GM19240 (cell line): ENCODE measurements at regions not wholly inside any gene's neighbourhood (a gene's known extent, or its start where the extent isn't known, plus 50 kb on each side); places are given as distances from the start of the nearest gene placed in this dataset.

Source experiments
- DNase-seq: peaks from one replicate; pipeline ENCODE4 v3.0.0; 2011; ENCODE audit warnings: low spot score; ENCODE audit not compliant: insufficient read length

DNA sequence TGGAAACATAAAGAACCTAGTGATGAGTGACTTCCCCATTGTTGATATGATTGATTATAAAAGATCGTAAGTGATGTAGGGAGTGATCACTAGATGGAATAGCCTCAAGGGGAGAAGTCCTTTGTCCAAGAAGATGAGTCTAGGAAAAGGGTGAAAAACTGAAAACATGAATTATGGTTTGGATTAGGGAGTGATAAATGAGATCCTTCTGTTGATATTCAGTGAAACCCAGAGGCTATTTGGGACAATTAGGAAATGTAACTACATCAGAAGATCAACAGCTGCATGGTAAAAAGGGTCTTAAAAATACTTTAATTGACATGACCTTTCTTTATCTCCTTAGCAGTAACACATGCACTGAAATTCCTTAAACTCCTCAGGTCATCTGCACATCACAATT is 124.0 kb upstream of the UNC5C start:
- no peak for DNase-seq

DNA sequence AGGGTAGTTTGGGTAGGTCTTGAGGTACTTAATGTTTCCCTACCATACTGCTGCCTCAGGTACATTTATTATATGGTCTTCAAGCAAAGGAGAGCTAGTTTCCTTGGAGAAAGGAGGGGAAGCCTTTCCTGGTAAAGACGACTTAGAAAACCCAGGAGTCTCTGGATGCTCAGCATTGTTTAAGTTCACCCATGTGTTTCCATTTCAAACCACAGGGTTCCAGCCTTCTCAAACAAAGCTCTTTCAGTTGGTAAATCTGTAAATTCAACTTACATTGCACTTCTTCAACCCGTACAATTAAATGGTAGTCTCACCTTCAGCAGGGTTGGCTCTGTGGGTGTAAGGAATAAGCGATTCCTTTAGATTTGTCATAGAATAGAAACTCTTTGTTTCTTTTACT is 111.9 kb upstream of the UNC5C start:
- DNase-seq = no peak

DNA sequence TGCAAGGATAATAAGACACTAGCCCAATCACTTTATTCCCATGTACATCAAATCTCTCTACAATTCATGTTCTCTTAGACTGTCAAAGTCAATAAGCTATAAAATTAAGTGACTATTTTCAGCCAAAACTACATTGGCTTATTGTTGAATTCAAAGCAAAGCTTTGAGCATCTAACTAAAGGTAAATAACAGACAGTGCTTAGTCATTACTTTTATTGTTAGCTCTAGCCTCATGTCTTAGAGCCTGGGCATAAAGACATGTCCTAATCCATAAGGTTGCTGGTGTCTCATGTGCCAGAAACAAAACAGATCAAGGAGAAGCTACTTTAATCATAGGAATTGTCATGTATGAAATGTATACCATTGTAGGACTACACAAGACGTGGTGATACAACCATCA is 103.1 kb upstream of the UNC5C start:
- no peak for DNase-seq

DNA sequence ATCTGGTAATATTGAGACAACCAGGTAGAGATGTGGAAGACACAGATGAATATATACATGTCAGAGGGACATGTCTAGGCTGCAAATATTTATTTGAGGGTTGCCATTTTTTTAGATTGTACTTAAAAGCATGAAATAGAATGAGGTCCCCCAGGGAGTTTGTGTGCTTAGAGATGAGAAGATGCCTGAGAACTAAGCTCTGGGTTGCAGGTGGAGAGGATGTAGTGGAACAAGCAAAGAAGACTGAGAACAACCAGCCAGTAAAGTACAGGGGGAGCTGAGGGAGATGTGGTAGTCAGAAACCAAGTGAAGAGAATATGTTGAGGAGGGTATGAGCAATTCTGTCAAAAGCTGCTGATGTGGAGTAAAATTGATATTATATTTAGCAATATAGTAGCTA is 95.6 kb upstream of the UNC5C start:
- DNase-seq = no peak

DNA sequence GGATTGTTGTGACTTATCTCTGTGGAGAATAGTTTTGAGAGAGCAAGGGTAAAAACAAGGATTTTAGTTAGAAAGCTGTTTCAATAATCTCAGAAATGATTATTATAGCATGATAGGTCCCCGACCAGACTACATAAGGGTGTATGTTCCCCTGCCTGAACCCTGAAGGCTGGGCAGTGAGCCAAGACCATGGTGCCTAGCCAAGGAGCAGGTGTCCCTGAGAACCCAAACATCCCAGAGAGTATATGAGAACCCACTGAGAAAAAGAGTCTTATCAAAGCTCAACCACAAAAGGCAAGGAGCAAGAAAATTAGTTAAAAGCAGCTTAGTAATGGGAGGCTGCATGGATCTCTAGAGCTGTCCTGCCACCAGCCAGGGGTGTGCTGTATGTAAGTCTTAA is 94.9 kb upstream of the UNC5C start:
- DNase-seq = no peak

DNA sequence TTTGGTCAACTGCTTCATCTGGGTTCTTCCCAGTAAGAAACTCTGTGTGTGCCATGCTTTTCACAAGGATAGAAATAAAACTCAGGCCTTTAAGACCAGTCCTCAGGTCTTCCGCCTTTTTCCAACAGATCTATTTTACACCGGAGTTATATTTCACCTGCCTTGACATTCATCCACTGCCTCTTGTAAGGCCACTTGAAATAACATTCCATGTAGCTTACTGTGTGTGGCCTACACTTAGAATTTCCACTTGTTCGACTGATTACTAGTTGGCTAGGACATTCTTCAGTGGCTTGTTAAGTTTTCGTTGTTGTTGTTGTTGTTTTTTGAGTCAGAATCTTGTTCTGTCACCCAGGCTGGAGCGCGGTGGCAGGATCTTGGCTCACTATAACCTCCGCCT is 92.8 kb upstream of the UNC5C start:
- no peak for DNase-seq

DNA sequence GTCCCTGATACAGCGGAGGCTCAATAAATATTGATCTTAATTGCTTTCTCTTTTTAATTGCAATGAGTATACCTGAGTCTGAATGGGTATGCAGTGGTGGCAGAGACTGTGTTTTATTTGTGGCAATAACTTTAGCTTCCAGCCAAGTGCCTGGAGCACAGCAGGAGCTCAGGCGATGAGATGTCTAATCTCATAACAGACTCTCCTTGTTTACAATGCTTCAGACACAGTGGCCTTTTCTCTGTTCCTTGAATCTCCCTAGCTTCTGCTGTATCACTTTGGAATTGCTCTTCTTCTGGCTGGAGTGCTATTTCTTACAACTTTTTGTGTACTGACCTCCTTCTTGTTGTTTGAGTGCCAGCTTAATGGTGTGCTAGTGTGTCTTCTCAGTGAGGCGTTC is 91.5 kb upstream of the UNC5C start:
- DNase-seq = no peak

DNA sequence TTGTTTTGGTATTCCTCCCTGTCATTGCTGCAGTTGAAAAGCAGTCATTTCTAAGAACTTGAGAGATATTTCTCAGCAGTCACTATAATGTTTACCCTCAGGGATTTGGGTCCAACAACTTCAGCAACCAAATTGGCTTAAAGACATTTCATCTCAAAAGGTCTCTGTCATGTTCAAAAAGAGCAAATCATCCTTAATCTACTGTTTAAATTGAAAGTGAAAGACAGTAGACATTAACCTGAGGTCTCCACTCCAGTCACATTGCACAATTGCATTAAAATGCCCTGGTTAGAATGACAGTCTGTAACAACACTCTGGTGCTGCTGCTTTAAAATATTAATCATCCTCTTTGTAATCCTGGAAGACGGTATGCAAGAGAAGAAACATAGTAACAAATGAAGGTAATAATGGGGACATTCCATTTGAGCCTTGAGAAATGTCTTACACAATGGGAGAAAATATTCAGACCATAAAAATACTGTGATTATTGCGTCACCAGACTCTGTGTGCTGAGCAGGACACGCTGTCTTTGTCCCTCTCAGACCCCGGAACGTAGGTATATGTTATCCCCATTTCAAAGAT is 90.2 kb upstream of the UNC5C start:
- DNase-seq = no peak

DNA sequence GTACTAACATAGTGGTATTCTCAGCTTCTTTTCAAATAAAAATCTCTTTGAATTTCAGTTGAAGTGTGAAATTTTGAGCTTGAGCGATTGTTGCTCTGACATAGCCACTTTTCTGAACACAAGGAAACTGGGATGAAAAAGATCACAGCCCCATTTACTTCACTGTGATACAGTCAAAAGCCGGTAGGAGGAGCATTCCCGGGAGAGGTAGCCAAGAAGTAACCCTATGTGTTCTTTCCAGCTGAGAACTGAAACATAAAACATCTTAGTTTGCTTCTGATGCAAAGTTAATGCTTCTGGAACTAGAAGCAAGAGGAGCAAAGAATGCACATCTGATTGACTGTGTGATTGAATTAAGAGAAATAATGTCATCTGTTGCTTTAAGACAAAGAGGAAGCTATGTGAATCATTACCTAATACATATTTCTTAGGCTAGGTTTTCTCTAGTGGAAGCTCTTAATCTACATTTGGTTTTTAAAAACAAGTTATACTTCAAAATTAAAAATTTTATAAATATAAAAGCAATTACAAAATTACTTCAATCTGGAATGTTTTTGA is 88.3 kb upstream of the UNC5C start:
- DNase-seq = no peak

DNA sequence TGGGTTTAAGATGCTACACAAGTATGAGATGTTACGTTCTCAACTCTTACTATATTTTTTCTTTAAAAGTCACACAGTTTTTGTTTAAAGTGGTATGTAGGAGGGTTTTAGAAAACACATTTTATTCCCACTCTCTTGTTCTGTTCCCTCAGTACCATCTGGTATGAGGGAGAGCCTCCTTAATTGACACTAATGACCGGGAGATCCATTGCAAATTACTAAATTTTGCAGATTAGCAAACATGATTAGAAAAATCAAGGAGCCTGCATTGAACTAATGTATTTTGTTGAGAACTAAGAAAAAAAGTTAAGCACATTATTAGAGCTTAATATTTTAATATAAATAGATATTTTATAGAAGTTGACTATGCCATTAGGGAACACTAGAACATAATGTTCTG is 87.3 kb upstream of the UNC5C start:
- no peak for DNase-seq

DNA sequence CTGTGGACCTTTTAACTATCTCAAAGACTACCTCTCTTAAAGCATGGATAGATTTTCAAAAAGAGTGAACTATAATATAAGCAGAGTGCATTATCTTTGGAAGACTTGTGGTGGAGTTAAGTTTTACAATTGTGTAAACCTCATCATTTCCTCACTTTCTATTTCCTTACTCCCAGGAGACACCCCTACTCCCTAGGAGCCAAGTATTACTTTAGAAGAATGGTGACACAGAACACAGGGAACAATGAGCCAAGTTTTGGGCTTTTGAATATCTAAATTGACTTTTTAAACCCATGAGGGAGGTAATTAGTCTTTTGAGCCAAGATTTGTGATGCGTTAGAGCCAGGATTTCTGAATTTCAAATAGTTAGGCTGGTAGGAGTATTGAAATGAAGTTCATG is 78.9 kb upstream of the UNC5C start:
- no peak for DNase-seq

DNA sequence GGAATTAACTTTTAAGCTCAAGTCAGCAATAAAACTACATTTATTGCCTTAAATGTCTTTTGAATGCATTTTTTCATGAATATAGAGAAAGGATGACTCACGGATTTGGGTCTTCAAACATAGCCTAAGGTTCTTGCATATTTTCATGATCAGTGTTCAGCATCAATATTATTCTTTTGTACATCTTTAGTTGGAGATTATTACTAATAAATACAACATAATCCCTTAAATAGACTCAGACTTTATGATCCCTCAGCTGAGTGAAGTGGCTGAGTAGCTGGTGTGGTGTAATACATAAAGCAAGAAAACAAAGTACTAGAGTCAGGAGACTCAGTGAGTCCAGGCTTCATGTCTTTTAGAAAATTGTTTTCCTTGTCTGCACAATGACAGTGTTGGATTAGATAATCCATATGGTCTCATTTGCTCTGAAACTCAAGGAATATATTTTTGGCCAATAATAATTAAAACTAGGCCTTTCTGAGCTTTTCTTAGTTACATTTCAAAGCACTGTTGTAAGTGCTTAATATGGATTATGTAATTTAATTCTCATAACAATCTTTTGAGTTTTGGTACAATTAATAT is 78.3 kb upstream of the UNC5C start:
- no peak for DNase-seq

DNA sequence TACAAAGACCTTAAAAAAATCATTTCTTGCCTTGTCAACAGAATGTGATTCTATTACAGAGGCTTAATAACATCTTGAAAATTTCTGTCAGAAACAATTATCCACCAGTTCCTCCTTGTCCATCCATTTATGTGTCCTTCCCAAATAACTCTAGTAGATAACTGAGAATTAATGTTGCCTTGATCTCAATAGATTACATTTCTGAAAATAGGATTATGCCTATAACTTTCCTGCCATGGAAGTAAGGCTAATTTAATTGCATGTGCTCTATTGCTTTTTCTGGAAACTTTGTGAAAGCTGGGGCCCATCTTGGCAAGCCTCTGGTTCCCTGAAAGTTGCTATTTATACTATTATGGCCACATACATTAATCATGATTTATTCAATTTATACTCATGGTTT is 76.2 kb upstream of the UNC5C start:
- DNase-seq = no peak

DNA sequence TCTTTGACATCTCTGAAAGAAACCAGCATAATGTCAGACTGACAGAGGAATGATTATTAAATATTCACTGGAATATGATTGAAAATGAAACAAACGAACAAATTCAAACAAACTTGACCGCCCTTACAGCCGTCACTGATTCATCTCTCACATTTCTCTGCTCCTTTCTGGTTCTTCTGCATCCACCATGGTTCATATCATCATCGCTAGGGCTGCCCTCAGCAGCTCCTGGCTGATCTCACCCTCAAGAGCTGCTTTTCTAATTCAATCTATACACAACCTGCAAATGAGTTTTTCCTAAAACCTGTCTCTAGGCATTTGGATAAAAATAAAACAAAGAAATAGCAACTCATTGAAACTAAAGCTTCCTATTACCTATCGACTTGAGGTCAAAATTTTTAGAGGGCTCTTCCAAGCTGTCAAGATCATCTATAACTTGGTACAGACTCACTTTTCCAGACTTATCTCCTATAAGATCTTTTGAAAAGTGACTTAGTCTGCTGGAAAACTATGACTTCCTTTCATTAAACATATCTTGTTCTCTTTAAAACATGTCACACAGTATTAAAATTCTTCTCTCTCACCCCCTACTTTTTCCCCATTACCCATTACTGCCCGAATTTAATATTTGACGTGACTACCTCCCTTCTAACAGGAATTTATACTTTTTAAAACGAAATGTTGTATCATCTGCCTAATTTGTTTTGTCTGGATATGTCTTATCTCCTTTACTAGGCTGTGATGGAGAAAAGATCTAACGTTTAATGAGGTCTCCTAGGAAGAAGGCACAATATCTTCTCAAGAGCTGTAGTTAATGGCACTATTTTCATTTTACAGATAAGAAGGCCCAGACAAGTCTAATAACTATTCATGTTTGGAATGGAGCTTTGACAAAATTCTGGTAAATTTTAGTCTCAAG is 71.0 kb upstream of the UNC5C start:
- DNase-seq = no peak

DNA sequence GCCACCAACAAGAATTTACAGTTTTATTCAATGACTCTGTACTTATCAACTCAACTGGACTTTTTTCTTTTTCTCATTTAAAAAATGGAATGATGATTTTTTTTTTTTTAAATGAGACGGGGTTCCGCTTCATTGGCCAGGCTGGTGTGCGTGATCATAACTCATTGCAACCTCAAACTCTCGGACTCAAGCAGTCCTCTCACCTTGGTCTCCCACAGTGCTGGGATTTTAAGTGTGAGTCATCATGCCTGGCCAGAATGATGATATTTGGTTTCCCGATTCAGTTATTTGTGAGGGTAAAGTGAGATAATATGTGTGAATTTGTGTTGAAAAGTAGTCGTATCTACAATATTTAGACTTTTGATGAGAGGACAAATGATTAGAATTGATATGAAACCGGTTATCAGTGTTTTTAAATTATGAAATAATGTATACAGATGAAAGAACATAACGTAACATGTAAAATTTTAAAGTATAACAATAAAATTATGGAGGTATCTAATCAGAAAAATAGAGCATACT is 66.0 kb upstream of the UNC5C start:
- DNase-seq = no peak

DNA sequence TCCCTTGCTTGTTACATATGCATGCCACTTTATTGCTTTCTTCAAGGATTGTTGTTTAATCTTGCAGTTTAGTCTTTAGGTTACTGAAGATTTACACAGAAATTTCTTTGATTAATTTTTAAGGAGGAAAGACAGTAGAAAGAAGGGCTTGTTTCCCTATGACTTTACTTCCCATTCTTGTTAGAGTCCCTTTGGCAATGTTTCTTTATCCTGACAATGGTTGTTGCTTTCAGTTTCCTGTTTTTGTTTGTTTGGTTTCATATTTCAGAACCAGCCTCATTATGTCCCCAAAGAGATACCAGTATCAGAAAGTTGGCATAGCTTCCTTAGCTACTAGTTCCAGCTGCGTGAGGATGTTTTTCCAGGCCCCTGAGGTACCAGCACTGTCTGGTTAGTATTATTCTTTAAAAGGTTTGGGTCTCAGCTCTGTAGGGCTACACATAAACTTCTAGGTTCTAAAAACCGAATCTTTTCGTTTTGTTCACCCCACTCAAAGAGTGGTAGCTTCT is 61.3 kb upstream of the UNC5C start:
- DNase-seq = no peak

DNA sequence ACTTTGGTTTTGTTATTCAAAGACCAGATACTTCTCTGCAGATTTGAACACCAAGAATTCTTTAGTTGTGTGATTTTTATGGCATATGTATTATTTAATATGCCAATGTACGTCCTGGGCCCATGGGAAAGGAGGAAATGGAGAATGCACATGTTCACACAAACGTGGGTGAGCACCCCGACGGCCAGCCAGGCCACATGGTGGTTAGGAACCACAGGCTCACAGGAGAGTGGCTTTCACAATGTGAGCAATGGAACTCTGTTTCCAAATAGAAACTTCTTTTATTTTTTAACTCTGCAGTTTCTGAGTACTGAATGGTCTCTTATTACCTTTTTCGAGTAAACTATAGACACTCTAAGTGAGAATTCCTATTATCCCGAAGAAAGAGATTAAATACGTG is 58.0 kb upstream of the UNC5C start:
- DNase-seq = no peak

DNA sequence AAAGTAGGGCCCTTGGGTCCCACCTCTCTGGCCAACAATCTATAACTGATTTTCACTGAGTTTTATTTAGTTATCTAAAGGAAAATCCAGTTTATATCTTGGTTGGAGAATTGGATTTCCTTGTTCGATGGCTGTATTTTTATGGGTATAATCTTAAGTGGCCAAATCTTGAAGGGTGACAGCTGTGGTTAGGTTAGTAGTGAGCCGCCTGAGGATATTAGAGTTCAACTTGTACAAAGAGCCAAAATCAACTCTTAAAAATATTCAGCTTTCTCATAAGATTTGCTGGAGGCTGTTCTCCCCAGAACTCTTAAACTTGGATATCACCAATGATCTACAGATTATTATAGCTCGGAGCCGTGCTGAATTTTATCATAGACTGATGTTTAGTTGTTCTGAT is 54.6 kb upstream of the UNC5C start:
- DNase-seq = no peak

DNA sequence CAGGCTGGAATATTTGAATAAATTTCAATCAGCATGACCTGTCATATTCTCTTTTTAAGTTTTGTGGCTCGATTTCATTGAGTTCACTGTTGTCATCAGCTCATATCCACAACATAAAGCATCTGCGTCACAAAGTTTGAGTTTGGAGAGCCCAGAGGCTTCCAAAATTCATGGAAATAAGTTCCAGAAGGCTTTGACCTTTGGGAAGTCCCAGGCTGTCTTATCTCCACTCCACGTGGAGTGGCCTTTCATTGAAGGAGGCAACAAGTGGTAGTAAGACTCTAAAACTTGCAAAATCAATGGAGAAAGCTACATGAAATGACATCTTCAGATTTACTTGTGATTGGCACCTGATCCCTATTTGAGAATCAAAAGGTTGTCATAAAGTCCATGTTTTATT is 54.1 kb upstream of the UNC5C start:
- DNase-seq = no peak

DNA sequence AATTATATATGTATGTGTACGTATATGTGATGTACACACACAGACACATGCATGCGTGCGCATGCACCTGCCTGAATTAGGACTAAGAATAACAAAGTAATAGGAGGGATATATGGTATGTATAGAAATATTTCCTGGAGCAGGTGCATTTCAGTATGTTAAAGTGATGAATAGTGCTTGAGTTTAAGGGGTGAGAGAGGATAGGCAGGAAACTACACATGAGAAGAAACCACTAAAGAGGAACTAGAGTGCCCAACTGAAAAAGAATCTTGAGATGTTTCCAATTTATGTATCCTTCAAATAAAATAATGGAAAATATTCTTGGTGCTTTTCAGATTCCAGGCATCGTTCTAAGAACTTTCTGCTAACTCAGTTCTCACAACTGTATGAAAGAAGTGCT is 52.6 kb upstream of the UNC5C start:
- no peak for DNase-seq

DNA sequence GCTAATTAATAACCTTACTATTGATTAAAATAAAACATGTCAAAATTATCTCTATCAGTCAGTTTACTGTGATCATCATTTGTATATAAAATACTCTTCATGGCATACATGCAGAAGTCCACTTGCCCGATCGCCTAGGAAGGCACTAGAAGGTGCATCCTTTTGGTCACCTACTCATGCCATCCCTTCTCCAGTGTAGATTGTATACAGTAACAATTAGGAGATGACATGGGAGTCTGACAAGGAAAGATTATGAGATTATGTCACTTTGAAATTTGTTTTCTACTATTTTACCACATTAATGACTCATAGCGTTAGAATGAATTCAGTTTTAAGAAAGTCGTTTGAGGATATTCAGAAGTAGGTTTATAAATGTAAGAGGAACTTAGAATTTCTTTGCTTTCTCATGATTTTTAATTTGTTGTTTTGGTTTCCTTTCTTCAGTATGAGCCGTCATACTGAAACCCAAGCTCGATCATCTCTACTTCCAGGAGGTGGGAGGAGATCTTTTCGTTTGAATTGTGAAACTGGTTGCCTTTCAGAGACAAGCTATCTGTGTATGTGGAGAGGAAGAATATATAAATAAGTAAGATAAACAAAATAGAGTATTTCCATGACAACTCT is 51.1 kb upstream of the UNC5C start:
- DNase-seq = peak; percentile 2
